Psoas muscle (tissue), 7 donors: ENCODE measurements at regions not wholly inside any gene's neighbourhood (a gene's known extent, or its start where the extent isn't known, plus 50 kb on each side); places are given as distances from the start of the nearest gene placed in this dataset.
"Not testable (repeated sequence)": the region's sequence is repeated elsewhere in the genome, so short reads cannot be mapped to it uniquely, and the experiment has no call there.

Experiments used
- ATAC-seq, 4 donors: fragments of 200-7000 bp; cut with Tn5 transposase; one replicate each; pipeline ENCODE4 v1.9.1; 2020; ENCODE audit warnings: moderate library complexity in 3 of 4, mild to moderate bottlenecking in 2 of 4
- DNase-seq, 2 donors: peaks; one replicate each; pipeline ENCODE4 v3.0.0-alpha.2; 2020
- H3K27ac ChIP-seq: fragments of 200-600 bp; one replicate; pipeline ENCODE4 v1.8.0; 2022
- H3K27me3 ChIP-seq, 3 donors: fragments of 200-600 bp in 1 of 3; one replicate each; pipeline versions ENCODE4 v1.6.1 to v1.8.0; 2013 to 2022; ENCODE audit warnings: low read length in 2 of 3, mild to moderate bottlenecking in 2 of 3, moderate library complexity in 1 of 3; ENCODE audit not compliant: insufficient read depth in 3 of 3
- H3K36me3 ChIP-seq, 2 donors: fragments of 200-600 bp in 1 of 2; one replicate each; pipeline versions ENCODE4 v1.6.1 to v1.8.0; 2013 to 2022; ENCODE audit warnings: low read depth in 1 of 2, mild to moderate bottlenecking in 1 of 2, moderate library complexity in 1 of 2; ENCODE audit not compliant: insufficient read depth in 1 of 2
- H3K4me1 ChIP-seq: fragments of 200-600 bp; one replicate; pipeline ENCODE4 v1.8.0; 2022
- H3K4me3 ChIP-seq: fragments of 200-600 bp; one replicate; pipeline ENCODE4 v1.8.0; 2022; ENCODE audit warnings: mild to moderate bottlenecking
- H3K9me3 ChIP-seq: fragments of 200-600 bp; one replicate; pipeline ENCODE4 v1.8.0; 2022
- CTCF ChIP-seq: fragments of 200-600 bp; IDR thresholded peaks from one replicate; pipeline ENCODE4 v1.8.0; 2022; ENCODE audit warnings: antibody characterized with exemption
- WGBS, 3 donors: extraction: QIAGEN DNeasy Blood & Tissue Kit; methylation state at CpG; one replicate each; pipeline versions ENCODE4 v1.1.6 to v1.1.7; 2013; 5-methylcytosine and 5-hydroxymethylcytosine counted together
- intact Hi-C, 2 donors: fragments of 100-400 bp; cut with DNase I; formaldehyde crosslinking; loops; one replicate each; pipeline versions ENCODE4 v1.11.0 to v1.14.2; 2022
- donor health status: healthy with polysubstance abuse.
- donor health status: DM: no; HTN: no; CAD: no; lungs with moderate emphysema.
- donor health status: Bipolar disorder and iron deficiency.
- donor health status: healthy.
- donor health status: DM: yes; HTN: yes; CAD: no.
- donor health status: DM: no; HTN: no; CAD: no.
- donor health status: DM: yes; HTN: yes; CAD: no.

GRCh38 chr6:153334121-153334520 lies 203.0 kb upstream of the RGS17 start:
- TF ChIP-seq CTCF: no peak
- H3K4me1 ChIP-seq: no peaks in the 10 kb centered on the region
- H3K9me3 ChIP-seq: no peaks in the 10 kb centered on the region
- no peak overlapping the region for H3K27ac ChIP-seq
- H3K27me3 ChIP-seq: no peaks in the 10 kb centered on the region
- DNase-seq (no peak), ATAC-seq (no peak)
- intact Hi-C loops: no loop called here
- no peak overlapping the region for H3K4me3 ChIP-seq
- H3K36me3 ChIP-seq: no peaks in the 10 kb centered on the region

- H3K9me3 ChIP-seq, H3K4me1 ChIP-seq, H3K4me3 ChIP-seq, H3K27me3 ChIP-seq, intact Hi-C loops, H3K36me3 ChIP-seq, DNase-seq, H3K27ac ChIP-seq, ATAC-seq: not testable (repeated sequence)
These were observed 200.1 kb upstream of the RGS17 start for GRCh38 chr6:153331221-153331620.

- Histone ChIP-seq H3K4me1 (no peaks in the 10 kb centered on the region), H3K9me3 (no peaks in the 10 kb centered on the region), H3K27me3 (no peaks in the 10 kb centered on the region), H3K36me3 (no peaks in the 10 kb centered on the region), H3K4me3 (no peak overlapping the region), H3K27ac (no peak overlapping the region)
- DNase-seq (no peak), ATAC-seq (no peak)
- 29 to 38% (median 38%) methylated on average over 5 of the region's 5 CpGs for whole genome bisulfite sequencing, 3 donors
- intact Hi-C loops: no loop called here
- TF ChIP-seq CTCF: no peak
These were observed 197.1 kb upstream of the RGS17 start for GRCh38 chr6:153328194-153328593.

- 58 to 76% (median 59%) methylated on average over 1 of the region's 1 CpG for WGBS, 3 donors
- H3K9me3 ChIP-seq: no peaks in the 10 kb centered on the region
These were observed 194.6 kb upstream of the RGS17 start for GRCh38 chr6:153325661-153326060.

GRCh38 chr6:153312634-153313033 lies 181.6 kb upstream of the RGS17 start:
- Histone ChIP-seq H3K36me3 (no peaks in the 10 kb centered on the region), H3K4me3 (no peak overlapping the region), H3K27me3 (no peaks in the 10 kb centered on the region), H3K27ac (no peak overlapping the region), H3K4me1 (no peaks in the 10 kb centered on the region), H3K9me3 (no peaks in the 10 kb centered on the region)
- 16 to 19% (median 17%) methylated on average over 3 of the region's 3 CpGs for WGBS, 3 donors
- DNase-seq (peak in 1 of 2 donors; percentile 13), ATAC-seq (no peak)
- TF ChIP-seq CTCF: no peak
- intact Hi-C loops: no loop called here

More at GRCh38 chr6:153325661-153326060, 194.6 kb upstream of the RGS17 start:
- Histone ChIP-seq H3K4me3 (no peak overlapping the region), H3K4me1 (no peaks in the 10 kb centered on the region), H3K27me3 (no peaks in the 10 kb centered on the region), H3K36me3 (no peaks in the 10 kb centered on the region), H3K27ac (no peak overlapping the region)
- no peak for ATAC-seq
- TF ChIP-seq CTCF: no peak
- intact Hi-C loops: no loop called here
- DNase-seq: no peak
